HG03095 (cell line): ENCODE measurements at regions not wholly inside any gene's neighbourhood (a gene's known extent, or its start where the extent isn't known, plus 50 kb on each side); places are given as distances from the start of the nearest gene placed in this dataset.

Source experiments
- ATAC-seq: cut with Tn5 transposase; IDR thresholded peaks from one replicate; pipeline ENCODE4 v1.9.1; 2021; ENCODE audit warnings: moderate library complexity; ENCODE audit not compliant: unreplicated experiment

DNA sequence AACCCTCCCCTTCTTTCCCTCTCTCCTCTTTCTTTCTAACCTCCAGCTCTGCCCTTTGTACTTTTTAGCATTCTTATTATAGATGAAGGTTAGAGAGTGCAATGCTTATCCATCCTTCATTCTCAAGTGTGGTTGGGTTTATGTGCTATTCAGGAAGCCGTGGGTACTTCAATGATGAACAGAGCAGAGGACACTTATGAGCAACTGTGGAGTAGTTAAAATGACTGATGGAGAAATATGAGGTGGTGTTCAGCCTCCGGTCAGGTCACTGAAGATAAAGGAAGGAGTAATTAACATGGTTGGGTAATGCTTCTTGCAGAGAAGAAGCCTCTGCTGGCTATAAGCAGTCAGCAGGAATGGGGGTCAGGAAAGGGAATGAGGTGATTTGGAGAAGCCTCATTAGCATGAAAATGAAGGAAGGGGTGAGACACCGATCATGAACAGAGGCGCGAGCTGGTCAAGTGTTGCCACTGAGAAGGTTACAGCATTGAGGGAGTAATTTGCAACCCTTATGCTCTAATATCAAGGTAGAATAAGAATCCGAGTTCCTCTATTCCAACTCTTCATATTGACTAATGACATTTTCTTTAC is 174.7 kb downstream of the LPIN1 start:
- no peak for ATAC-seq

DNA sequence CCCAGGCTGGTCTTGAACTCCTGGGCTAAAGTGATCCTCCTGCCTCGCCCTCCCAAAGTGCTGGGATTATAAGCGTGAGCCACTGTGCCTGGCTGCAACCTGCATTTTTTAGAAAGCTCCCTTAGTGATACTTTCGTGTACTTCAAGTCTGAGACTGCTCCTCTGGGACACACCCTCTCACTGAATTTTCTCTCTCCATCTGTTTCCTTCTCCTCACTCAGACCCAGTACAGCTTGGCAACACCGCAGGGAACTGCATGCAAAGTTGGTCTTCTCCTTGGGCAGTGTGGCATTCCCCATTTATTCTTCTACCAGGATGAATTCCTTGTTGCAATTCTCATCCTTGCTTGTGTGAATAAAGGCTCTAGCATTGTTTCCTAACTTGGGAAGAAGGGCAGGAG is 175.9 kb downstream of the LPIN1 start:
- no peak for ATAC-seq

DNA sequence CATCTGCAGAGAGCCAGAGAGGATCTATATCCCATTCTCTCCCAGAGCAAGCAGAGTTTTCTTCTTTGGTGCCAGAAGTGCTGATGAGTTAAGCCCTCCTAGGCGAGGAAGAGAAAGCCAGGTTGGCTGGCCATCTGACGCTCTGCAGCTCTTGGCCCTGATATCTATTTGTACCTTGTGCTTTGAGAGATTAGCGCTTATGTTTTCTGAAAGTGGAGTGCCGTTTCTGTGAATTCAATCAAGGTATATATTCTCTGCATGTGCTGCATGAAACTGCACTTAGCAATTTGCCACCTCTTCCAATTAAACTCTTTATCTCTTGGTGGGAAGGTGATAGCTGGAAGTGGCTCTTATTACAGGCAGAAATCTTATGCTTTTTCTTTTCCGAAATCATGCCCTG is 177.5 kb downstream of the LPIN1 start:
- ATAC-seq = no peak

DNA sequence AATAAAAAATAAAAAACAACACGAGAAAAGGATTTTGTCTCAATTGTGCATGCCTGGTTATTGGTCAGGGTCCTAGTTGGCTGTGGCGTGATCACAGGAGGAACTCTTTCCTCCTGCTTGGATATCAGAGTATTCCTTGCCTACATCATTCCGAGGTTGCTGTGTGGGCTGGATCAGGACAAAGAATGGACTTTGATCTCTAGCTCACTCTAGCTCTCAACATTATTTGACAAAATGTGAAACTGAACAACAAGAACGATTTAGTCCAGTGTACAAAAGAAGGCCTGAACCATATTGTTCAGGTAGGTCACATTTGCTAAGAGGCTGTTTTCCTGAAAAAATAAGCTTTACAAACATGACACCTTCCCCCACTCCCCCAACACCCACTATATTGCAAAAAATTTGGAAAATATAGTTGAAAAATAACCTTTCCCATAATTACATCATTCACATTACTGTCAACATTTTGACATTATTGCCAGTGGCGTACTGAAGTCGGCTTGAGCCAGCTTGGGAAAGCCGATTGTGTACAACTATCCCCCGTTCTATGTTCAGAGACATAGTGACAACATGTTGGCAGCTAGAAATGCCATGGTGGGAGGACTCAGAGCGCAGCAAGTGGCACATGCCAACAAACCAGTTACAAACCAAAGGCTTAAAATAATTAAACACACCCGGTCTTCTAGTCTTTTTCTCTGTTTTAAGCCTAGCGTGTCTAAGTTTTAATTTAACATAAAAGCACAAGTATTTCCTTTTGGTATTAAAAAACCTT is 179.0 kb downstream of the LPIN1 start:
- ATAC-seq = no peak

DNA sequence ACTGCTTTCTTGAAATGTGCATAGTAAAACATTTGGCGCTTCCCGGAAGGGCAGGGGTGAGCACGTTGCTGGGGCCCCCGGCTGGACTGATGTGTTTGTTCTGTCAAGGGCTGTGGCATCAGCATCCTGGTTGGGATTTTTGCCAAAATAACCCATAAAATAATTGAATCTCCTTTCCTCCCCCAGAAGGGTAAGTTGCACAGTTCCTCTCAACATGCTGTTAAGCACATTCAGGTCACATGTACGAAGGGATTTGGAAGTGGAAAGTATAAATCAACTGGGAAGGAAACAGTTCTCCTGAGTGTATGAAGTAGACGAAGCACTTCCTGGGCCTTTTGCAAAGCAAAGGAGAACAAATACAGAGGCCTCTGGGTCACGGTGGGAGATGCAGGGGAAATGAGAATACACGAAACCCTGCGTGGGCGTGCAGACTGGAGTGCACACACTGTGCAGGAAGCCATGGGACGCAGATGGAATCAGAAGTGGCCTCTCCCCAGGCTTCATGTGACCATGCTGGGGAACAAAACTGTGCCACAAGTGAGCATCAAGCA is 183.9 kb downstream of the LPIN1 start:
- ATAC-seq = no peak

DNA sequence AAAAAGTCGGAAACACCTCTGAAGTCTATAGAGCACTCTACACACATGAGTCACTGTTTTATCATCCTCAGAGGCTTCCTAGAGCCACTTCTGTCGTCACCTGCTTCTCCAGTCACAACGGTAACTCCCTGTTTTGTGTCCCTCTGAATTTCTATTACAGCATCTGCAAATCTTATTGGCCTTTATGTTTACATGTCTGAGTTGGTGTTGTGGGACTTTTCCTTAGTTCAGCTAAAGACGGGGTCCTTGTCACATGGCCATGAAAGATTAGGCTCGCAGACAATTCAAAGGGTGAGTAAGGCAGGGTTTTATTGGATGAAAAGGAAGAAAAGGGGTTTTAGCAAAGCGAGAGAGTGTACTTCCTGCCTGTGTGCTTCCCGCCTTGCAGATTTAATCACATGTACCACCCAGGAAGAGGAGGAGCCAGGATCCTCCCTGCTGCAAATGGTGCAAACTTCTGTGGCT is 185.6 kb downstream of the LPIN1 start:
- ATAC-seq = no peak

DNA sequence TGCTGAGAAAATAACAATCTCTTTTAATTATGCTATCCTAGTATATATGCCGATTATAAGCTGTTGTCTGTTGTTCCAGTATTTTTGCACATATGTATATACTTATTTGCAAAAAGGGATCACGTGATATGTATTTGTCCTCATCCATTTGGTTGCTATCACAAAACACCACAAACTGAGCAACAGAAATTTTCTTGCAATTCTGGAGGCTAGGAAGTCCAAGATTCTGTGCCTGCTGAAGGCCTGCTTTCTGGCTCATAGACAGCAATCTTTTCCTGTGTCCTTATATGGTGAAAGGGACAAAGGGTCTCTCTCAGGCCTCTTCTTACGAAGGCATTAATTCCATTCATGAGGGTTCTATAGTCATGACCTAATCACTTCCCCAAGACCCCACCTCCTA is 186.5 kb downstream of the LPIN1 start:
- ATAC-seq = no peak

DNA sequence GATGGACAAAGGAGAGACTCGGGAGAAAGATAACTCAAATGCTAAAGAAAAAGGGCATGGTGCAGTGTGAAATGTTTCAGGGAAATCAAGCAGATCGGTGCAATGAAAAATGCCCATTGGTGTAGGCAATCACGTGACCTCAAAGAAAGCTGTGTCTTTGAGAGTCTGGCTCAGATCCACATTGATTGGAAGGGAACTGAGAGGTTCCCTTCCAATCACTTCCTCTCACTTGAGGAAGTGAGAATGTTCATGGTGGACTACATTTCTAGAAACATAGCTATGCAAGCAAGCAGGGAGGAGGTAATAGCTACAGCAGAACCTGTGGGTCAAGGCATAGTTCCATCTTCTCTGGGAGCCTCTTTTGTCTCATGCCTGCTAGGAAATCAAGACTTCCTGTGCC is 187.4 kb downstream of the LPIN1 start:
- peak; percentile 72 for ATAC-seq

DNA sequence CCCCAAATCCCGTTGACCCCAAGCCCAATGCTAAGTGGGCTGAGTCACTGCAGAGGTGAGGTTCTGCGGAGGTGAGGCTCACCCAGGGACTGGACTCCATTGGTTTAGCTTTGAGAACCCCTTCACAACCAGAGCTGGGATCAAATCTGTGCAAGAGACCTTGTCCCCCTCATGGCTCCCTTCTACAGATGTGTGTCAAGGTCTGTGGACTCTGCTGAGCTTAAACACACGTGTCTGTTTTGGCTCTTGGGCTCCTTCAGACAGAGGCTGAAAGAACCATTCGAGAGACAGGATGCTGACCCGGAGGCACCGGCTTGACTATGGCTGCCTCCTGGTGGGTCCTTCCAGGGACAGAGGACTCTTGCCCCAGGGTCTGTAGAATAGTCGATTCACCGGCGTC is 190.3 kb downstream of the LPIN1 start:
- no peak for ATAC-seq

DNA sequence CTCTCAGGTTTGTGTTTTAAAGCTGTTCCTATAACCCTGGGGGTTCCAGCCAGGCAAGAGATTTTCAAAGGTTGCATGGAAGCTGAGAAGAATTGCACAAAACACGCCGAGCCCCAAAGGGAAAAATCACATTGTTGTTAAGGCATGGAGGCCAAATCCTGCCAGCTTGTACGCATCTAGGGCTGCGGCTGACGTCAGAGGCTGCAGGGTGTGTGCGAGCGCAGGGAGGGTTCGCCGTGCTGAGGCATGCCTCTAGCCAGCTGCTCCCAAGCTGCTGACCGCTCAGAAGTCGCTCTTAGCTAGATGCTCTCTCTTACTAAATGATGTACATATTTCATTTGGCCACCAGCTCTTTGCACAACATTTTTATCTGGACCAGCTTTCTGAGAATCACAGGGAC is 191.8 kb downstream of the LPIN1 start:
- ATAC-seq = no peak

DNA sequence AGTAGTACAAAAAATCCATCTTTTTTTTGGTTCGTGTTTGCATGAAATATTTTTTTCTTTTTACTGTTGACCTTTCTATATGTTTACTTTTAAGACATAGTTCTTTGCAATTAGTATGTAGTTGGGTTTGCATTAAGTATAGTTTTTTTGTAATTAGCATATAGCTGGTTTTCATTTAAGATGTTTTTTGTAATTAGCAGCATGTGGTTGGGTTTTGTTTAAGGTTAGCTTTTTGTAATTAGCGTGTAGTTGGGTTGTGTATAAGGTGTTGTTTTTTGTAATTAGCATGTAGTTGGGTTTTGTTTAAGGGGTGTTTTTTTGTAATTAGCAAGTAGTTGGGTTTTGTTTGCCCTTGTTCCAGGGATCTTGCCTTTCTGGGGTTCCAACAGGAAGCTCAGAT is 193.1 kb downstream of the LPIN1 start:
- no peak for ATAC-seq

DNA sequence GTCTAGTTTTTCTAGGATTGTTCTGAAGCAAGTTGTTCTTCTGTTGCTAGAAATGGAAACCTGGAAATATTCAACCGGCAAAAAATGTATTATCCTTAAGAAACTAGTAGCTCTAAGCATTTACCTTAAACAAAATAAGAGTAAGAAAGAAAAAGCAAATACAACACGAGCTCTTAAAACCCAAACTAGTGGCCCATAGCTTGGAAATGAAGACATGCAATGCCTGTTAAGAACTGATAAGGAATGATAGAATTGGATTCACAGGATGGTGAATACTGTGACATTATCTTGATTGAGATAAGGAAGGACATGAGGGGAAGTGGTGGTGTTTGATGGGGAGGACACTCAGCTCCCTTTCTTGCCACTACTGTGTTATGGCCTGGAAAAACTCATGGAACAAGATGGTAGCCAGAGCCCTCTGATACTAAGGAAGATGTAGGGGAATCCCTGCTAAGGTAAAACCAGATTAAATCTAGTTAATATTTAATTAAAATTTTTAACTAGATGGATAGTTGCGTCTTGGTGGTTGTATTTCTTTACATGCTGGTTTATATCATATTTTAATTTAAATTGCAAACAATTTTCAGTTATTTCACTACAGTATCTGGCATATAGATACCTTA is 193.8 kb downstream of the LPIN1 start:
- ATAC-seq = no peak

DNA sequence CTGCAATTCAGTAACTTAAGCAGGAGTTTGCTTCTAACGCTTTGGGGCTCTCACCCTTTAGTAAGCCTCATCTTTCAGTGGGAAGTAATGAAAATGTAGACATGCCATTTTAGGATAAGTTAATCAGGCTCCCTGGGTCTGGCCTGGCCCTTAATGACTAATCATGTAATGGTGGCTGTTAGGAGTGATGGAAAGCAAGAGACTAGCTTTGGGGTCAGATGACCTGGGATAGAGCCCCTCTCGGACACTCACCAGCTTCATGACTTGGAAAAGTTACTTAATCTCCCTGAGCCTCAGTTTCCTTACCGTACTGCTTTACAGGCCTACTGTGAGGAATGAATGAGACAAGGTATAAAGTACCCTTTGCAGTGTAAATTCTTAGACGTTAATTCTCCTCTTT is 194.4 kb downstream of the LPIN1 start:
- no peak for ATAC-seq

DNA sequence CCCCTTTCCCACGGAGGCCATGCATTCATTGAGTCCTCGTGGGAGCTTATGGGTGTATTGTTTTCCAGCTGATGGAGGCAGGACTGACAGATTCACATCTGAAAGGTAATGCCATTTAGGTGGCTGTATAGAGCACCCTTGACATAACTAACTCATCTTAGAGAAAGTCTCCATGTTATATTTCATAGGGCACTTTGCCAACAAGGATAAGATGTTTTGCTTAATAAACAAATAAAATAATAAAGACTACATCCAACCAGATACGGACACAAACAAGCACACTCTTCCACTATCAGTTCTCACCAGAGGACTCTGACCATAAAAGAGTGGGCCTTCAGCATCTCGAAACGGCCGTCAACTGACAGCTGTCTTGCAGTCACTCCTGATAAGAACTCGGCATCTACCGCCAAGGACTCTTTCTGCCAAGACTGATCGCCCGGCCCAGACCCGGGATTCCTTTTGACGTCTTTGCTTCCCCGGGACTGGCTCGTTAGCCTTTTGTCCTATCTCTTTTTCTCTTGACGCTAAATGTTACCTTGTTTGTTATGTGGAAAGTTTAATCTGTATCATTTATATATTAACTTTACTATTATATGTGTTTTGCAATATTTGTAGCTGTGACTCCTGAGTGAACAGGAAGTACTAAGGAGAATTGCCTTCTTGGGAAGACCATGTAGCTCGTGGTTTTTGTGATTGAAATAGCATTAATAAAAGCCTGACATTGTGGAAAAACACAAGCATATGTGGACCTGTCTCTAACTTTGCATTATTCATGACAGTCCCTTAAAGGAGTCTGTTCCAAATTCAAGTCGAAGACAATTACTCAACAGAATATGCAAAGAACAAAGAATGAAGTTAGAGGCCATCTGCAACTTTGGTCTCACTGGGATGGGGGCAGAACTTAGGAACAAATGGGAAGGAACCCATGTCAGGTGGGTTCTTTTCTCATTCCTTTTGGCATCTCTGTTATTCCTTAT is 195.1 kb downstream of the LPIN1 start:
- no peak for ATAC-seq

DNA sequence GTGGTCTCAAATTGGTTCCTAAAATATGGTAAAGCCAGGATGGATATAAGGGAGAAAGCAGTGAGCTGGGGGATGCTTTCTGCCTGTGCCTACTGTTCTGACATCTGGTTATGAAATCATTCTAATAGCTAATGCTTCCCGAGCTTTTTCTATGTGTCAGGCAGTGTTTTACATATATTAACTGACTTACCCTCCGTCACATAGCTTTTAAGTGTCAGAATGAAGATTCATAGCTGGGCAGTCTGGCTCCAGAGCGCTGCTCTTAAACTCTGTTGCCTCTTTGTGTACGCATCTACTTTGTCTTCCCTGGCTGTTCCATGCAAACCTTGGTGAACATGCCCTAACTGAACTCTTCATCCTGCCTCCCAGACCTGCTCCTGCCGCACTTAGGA is 195.7 kb downstream of the LPIN1 start:
- ATAC-seq = no peak

DNA sequence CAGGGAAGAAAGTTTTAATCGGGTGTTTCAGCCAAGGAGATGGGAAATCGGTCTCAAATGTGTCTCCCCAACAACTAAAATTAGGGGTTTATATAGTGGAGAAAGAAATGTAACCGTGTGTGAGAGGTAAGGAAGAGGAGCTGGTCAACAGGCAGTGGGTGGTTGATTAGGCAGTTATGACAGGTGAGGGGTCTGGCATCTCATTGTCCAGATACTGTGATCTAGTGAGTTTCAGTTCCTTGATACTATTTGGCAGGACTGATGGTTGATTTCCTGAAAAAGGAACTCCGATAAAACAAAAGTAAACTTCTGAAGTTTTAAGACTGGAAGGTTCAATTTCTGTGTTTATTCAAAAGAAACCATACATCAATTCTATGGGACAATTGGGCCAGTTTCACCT is 197.9 kb downstream of the LPIN1 start:
- no peak for ATAC-seq

DNA sequence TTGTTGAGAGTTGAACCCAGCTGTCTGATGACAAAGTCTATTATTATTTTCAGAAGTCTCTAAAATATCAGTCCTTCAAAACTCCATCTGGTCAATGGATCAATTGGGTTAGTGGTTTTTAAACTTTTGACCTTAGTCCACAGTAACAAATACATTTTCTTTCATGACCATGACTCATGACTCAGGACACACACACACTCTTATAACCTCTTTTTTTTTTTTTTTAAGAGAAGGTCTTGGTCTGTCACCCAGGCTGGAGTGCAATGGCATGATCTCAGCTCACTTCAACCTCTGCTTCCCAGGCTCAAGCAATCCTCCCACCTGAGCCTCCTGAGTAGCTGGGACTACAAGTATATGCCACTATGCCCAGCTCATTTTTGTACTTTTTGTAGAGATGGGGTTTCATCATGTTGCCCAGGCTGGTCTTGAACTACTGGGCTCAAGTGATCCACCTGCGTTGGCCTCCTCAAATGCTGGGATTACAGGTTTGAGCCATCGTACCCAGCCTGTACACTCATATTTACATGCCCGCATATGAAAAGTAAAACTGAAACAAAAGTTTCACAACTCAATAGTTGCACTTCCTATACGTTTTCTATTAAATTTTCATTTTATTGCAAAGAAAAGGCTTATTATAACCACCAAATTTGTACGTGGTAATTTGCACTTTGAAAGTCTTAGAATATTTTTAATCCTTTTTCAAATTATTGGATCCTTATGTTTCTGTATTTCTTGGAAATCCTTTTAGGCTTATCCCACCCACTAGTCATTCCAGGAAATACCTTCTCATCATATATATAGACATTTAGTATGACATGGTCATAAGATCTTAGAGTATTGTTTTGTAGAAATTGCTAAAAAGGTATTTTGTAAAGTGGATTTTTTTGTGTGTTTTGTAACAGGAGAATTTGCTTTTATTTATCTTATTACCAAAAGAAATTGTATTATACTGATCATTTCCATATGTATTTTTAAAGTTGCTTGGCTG is 199.0 kb downstream of the LPIN1 start:
- ATAC-seq = peak; percentile 87

DNA sequence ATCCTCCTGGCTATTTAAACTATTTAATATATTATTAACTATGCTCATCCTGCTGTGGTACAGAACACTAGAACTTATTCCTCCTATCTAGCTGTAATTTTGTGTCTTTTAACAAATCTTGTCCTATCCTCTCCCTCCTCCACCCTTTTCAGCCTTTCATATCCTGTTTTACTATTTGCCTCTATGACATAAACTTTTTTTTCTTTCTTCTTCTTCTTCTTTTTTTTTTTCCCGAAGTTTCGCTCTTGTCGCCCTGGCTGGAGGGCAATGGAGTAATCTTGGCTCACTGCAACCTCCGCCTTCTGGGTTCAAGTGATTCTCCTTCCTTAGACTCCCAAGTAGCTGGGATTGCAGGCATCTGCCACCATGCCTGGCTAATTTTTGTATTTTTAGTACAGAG is 201.5 kb downstream of the LPIN1 start:
- ATAC-seq = no peak

DNA sequence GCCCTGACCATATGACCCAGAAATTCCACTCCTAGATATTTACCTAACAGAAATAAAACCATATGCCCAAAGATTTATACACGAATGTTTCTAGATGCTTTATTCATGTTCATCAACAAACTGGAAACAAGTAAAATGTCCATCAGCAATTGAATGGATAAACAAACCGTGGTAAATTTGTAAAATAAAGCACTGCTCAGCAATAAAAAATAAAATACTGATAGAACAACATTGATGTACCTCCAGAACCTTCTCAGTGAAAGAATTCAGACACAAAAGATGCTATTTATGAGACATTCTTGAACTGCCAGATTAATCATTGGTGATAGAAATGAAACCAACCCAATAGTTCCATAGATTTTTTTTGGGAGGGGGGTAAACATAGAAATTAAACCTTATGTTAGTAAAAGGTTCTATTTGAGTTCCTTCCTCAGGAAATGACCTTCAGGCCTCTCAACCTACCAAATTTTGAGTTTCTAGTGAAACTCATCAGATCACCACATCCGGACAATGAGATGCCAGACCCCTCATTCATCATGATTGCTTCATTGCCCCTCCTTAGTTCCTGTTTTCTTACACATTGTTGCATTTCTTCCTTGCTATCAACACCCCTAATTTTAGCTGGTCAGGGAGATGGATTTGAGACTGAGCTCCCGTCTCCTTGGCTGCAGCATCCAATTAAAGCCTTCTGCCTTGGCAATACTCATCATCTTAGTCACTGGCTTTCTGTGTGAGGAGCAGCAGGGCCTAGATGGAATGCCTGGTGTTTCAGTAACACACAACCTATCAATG is 203.5 kb downstream of the LPIN1 start:
- ATAC-seq = no peak
